Dedifferentiated amniotic fluid mesenchymal stem cell (primary cell): ENCODE measurements at regions not wholly inside any gene's neighbourhood (a gene's known extent, or its start where the extent isn't known, plus 50 kb on each side); places are given as distances from the start of the nearest gene placed in this dataset.

Experiments used
- DNase-seq: peaks from one replicate; pipeline ENCODE4 v3.0.0-alpha.2; 2016; ENCODE audit errors: extremely low spot score

DNA sequence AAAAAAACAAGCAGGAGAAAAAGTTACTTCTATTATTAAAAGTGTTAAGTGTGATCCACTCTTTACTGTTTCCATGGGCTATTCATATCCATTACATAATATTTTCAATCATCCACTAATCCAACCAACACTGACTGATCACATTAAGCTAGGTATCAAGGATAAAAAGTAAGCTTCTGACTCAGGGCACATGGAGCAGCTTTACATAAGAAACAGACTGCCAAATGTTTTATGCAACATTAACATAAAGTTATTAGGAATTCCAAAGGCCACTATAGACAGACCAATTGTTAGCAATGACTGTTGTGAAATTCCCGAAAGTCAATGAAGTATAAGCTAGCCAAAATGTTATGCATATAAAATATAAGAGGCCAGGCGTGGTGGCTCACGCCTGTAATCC, 277.6 kb downstream of the ZEB2 start:
- no peak for DNase-seq

DNA sequence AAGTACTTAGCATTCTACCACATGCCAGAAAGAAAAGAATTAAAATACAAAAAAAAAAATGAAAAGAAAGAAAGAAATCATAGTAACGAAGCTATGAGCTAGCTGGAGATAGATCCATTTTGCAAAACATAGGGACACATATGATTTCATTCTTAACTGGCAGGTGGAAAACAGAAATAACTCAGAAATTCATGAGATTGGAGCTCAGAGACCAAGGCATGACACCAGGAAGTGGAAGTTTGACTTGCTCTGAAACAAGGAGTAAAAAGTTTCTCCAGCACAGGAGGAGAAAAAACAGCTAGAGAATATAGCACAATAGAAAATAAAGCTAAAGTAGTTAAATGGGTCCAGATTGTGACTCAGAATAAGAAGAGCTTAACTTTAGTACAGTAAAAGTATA, 278.1 kb downstream of the ZEB2 start:
- no peak for DNase-seq

DNA sequence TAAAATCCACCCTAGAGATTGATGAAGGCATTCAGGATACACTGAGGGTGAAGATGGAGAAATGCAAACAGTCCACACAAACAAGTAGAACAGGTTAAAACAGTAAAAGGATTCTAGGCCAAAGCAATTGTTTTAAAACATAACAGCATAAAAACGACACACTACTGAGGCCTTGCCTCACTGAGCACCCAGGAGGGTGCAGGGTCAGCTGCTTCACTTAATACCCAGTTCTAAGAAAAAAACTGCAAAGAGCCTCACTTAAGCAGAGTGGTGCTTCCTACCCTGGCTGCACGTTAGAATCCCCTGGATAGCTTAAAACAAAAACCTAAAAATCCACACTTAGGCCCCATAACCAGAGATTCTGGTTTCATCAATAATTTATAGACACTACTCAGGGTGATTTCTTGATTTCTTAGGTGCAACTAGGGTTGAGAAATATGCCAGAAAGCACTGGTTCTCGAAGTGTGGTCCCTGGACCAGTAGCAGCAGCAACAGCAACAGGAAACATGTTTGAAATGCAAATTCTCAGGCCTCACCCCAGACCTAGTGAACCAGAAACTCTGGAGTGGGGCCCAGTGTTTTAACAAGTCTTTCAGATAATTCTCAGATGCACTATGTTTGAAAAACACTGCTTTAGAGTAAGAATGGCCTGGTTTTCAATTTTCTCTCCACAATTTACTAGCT, 279.1 kb downstream of the ZEB2 start:
- DNase-seq, result no peak

DNA sequence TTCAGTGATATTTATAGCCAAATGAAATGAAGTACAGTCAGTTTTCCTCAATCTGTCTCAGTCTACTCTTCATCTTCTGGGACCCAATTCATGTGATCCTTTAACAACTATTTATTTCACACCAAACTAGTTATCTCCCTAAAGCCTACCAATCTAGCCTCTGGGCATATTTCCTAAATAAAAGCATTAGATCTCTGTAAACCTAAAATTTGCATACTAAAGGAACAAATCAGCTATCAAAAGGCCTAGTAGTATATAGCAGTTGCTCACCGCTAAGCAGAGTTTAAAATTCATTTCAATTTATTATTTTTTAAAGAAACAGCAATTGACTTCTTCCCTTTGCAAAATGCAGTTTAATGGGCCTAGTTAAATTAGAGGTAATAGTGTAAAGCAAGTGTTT, 280.2 kb downstream of the ZEB2 start:
- no peak for DNase-seq

DNA sequence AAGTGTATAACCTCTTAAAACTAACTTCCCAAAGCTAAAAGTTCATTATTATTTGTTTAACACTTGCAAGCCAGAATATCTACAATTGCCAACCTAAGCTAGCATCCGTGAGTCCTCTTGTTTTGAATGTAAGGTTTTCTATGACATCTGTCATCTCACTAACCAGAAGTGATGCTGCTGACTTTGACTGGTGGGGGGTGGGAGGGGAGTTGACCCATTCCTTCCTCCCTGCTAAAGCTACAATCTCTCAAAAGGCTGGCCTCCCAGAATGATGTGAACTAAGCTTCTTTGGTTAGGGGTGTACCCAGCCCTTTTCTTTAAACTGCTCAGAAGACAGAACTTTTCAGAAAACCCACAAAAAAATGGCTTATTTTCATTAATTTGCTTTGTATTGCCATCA, 280.6 kb downstream of the ZEB2 start:
- DNase-seq, result no peak

DNA sequence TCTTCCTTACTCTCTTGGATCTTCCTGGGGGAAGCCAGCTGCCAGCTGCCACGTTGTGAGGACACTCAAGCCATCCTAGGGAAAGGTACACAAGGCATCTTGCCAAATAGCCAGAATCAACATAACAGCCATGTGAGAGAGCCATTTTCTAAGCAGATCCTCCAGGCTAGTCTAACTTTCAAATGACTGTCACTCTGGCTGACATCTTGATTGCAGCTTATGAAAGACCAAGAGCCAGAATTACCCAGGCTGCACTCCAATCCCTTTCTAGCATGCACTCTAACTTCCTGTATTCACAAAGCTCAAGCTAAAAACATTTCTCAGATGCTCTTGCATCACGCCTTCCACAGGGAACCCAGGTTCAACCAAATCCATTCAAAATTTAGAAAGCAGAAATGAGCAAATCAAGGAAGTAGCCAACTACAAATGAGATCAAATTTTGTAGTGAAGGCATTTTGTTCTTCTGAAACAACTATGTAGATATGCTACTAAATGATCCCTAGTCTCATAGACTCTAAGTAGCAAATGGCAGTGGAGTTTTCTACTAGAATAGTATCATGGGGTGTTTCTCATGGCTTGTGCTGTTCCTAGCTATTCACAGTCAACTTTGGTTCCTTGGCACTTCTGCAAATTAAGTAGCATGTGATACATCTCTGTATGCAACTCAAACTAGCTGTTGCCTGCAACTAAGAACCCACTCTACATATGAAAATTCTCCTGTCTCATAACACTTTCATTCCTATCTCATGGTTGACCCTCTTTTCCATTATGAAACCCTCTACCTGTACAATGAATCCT, 281.9 kb downstream of the ZEB2 start:
- no peak for DNase-seq

DNA sequence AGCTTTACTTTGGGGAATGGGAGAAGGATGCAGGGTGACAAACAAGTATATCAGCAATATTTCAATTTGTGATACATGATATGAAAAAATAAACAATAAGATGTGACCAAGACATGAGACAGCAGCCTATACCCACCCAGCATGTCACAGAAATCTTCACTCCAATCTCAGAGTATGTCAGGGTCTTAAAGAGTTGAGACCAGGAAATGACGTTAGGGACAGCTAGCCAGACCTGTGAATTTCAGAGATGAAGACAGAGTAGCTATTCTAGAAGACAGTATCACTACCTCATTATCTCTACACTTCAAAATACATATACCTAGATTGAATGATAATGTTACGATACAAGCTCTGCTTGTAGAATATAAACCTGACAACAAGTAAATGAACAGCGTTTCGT, 282.8 kb downstream of the ZEB2 start:
- DNase-seq, result no peak

DNA sequence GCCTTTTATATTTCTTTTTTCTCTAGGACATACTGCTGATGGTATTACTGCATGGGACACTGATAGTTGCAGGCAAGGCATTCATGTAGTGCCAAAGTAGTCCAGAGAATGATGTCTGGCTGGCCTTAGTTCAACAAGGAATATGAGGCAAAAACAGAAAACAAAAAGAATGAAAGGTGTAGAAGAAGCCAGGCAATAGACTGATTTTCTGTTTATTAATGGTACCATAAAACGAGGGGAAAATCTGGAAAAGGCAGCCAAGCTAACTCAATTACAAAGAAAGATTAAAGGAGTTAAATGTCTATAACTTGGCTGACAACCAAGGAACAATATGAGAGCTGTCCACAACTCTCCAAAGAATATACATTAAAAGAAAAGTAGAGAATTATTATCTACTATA, 284.9 kb downstream of the ZEB2 start:
- DNase-seq, result no peak

DNA sequence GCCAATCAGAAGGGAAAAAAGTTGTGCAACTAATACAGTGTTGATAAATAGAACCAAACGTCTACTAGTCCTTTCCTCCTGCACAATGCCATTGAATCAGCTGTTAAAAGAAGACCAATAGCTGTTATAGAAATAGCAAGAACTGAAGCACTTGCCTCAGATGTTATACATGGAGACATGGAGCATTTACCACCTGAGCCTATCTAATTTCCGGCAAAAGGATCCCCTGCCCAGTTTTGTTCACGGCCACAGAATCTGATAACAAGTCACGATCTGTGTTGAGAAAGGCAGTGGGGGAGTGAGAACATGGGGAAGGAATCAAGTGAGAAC, 285.4 kb downstream of the ZEB2 start:
- DNase-seq, result no peak

DNA sequence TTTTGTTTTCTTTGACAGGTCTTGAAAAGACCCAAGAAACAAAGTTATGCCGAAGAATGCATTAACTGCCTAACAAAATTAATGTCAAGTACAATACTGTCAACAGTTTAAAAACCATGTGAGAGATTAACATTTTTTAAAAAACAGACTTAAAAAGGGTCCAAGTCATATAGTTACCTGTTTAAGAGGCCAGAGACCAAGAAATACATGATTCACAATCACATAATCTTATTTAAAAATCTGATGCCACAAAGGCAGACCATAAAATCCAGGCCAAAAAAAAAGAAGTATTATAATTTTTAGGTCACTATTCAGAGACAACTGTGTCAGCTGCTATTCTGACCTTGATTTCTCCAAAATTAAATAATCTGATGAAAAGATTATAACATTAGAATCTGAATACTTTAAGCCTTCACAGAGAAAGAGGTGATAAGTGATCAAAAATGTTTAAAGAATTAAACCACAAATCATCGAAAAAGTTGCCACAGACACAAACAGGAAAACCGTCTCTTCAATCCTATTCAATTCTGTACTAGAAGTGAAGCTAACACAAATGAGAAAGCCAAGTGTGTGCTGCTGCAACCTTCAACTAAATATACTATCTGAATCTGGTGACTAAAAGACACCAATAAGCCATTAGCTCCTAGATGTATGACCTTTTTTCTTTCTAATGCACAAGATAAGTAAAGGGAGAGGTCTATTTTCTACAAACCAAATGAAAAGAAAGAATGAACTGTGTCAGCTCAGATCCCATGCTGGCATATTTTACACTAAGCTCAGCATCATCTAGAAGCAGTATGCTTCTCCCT, 286.0 kb downstream of the ZEB2 start:
- no peak for DNase-seq

DNA sequence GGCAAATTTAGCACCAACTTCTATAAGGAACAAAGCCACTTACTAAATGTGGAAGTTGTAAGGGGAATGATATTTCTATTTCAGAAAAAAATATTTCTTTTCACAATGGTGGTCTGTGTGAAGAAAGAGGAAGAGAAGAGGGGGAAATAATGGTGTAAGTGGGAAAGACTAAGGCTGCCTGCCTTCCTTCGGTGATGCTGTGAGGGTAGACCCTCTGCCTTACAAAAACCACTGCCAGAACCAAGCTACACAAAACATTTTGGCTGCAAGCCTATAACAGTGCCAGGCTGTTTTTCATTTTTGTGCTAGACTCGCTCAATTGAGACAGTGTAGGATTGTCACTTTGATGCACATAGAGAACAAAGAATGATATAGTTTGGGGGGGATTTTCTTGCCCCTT, 286.6 kb downstream of the ZEB2 start:
- DNase-seq, result no peak

DNA sequence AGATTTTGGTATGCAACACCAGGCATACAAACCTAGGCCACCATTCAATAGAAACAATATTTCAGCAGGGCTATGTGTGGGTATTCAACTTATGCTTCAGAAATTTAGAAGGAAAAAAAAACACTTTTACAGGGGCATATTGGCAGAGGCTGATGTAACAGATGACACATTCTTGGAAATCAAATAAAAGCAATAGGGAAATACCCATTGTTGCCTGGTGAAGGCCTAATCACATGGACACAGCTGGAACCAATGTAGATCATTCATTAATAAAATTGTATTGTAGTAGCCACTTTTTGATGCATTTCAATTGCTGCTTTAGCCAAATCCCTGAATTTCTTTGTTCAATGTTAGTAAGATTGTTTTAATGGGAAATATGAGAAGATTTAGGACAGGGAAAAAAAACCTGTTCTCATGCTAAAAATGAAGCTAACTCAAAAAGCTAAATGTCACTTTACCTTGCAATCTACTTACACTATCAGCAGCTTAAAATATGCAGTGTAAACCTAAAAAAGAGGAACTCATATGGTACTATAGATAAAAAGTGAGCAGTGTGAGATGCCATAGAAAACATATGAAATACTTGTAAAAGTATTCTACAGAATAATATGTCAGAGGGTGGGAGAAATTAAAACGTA, 289.4 kb downstream of the ZEB2 start:
- DNase-seq, result peak; percentile 91

DNA sequence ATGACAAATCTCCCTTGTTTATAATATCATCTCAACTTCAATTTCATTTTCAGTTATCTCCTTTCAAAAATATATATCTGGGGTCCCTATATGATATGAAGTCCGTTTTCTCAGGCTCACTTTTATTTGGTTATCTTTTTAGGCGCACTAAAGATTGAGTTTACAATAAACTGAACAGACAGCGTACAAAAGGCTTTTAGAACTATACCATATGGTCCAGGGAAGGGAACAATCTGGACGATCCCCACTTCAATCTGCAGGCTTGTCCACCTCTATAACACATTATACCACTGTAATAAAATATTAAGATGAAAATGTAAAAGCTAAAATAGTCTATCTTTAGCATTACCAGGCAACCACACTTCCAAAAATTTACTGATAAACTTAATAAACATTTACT, 289.9 kb downstream of the ZEB2 start:
- no peak for DNase-seq

DNA sequence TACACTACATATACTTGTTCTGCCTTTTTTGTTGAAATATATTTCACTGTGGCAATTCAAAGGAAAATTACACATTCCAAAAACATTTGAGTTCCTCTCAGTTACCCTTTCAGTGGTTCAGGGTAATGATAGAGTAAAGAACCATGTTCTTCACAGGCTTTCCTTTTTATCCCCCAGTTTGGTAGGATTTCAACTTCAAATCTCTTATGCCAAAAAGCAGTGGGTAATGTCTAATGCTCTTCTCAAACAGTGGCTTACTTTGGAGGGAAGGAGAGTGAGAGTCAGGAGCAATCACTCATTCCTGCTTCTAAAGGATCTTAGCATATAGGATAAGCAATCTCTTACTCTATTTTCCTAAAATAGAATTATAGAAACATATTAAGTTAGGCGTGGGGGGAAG, 290.6 kb downstream of the ZEB2 start:
- no peak for DNase-seq

DNA sequence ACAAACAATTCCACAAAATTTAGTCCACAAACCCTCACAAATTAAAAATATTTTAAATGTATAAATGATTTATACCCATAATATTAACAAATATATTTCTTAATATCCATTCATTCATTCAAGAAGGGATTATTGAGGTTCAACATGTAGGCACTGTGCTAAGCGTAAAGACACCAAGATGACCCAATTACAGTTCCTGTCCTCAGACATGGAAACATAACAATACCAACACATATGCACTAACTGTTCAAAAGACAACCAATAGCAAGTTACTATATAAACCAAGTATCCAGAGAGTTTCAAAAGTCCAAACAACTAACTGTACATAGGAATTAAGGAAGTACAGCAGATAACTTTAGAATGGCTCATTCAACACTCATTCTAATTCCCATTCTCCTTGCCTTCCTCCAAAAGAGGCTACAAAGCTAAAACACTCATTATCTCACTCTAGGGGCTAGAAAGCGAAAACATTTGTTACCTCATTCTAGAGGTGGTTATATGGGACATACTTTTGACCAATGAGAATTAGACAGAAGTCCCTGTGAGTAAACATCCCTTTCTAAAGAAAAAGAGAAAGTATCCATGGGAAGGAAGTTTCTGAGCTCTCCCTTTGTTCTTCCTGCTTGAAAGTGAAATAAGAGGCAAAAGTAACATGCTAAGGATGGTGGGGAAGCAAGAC, 292.4 kb downstream of the ZEB2 start:
- DNase-seq, result no peak

DNA sequence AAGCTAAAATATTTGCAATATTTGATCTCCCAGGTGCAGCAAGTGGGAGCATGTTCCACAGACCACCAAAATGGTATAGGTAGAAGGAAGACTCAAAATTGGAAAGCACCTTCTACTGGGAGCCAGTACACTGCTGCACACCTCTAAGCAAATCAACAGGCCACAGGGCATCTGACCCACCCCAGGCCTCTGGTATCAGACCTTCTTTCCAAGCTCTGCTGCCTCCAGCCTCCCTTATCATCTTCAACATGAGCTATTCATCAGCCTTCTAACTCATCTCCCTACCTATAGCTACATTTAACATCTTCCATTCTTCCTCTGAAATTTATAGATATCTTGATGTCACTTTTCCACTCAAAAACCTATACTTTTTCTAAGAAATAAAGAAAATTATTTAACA, 294.8 kb downstream of the ZEB2 start:
- no peak for DNase-seq

DNA sequence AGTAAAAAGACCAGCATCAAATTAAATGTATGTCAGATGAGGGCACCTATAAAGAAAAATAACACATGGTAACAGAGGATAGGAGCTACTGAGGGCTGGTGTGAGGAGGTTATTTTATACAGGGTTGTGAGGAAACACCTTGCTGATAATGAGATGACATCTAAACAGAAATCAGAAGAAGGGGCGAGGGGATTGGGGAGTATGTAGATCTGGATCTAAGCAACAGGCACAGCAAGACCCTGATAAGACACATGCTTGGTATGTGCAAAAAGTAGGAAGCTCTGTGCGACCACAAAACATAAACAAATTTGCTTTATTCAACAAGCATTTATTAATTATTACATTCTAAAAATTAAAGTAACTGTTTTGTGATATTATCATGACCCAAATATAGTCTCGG, 295.4 kb downstream of the ZEB2 start:
- DNase-seq, result no peak

DNA sequence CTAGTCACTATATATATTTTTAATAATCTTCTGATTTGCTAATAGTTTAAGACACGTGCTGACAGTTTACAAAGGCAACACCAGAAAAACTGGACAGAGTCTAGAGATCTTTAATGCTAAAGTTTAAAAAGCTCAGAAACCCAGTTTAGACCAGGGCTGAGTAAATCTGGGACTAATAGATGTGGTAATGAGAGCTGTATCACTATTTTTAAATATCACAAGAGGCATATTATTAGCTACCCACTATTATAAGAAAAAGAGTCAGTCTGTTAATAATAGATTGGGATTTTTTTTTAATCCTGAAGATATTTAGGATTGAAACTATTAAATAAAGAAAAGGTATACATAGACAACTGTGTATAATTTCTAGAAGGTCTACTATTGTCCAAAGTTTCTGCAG, 299.9 kb downstream of the ZEB2 start:
- no peak for DNase-seq

DNA sequence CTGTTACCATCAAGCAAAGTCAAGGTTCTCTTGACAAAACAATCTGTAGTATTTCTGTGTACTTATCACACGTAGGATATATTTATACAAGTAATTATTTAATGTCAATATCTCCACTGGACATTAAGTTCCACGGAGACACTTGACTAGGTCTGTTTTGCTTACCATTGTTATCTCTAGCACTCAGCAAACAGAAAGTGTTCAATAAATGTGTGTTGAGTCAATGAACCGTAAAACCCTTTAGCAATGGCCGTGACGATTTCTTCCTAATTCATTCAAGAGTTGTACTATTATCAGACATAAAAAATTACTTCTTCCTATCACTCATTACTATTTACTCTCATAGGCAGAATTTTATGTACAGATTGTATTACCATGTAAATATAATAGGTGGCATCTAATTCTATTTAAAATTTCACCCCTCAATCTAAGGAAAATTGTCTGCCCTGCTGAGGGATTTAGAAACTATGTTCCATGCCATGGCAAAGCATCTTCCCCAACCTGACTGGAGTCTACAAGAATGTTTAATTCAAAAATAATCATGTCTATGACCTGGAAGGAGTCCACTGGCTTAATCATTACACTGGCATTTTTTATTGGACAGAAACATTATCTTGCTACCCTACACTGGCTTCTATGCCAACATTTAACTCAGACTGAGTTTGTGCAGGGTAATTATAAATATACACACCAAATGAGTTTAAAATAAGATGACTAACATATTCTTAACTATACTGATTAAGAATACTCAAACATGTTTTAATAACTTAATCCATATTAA, 301.9 kb downstream of the ZEB2 start:
- no peak for DNase-seq

DNA sequence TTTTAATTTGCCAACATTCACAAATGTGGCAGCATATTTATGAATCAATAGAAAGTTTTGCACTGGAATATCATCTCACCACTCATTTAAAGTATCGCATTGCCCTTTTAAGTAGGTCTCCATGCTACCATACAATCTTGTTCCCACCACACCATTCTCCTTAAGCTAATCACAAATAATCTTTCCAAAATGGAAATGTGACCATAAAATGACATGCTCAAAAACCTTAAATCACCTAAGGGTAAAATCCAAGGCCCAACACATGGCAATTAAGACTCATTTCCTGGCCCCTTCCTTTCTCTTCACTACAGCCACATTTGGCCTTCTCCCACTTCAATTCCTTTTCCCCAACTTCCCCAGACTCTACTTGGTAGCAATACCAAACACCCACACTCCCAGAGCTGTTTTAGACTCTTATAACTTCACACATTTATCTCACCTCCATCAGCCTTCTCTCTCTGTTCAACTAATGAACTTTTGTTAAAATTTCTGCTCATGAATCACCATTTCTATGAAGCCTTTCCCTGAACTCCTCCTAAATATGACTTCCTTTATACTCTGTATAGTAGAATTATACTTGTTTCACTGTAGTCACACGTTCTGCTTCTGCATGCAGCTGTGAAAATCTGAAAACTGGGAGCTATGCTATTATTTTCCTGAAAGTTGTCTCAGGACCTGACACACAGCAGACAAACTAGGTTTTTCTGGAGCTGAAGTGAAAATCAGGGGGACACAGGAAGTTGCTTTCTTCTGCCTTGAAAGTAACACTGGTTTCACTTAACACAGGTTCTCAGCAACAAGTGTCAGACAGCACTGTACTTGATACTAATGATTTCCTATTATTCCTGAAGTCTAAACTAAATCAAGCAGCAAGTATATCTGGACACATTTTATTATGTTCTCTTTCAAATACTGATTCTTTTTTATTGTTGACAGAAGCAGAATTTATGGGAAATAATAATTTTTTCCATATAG, 303.9 kb downstream of the ZEB2 start:
- no peak for DNase-seq
